NCI-H1417 treated with DMSO at 0.1 percent for 48 hours (cell line): ENCODE measurements at regions not wholly inside any gene's neighbourhood (a gene's known extent, or its start where the extent isn't known, plus 50 kb on each side); places are given as distances from the start of the nearest gene placed in this dataset.

ENCODE experiments used
- DNase-seq: peaks from one replicate; lab custom pipeline; 2025; lab: John Stamatoyannopoulos, UW

- DNase-seq = no peak
These were observed 594.8 kb upstream of the SEMA3D start for GRCh38 chr7:85781606-85782005.

- DNase-seq = no peak
These were observed 590.0 kb upstream of the SEMA3D start for GRCh38 chr7:85776691-85777345.

GRCh38 chr7:85775431-85775830, 588.6 kb upstream of the SEMA3D start:
- DNase-seq = no peak

- DNase-seq = no peak
These were observed 588.1 kb upstream of the SEMA3D start for GRCh38 chr7:85774986-85775385.

GRCh38 chr7:85773116-85773728, 586.4 kb upstream of the SEMA3D start:
- no peak for DNase-seq

GRCh38 chr7:85771516-85771915, 584.7 kb upstream of the SEMA3D start:
- DNase-seq = no peak

- no peak for DNase-seq
These were observed 583.5 kb upstream of the SEMA3D start for GRCh38 chr7:85770332-85770731.

GRCh38 chr7:85765698-85766298, 578.9 kb upstream of the SEMA3D start:
- DNase-seq = no peak

GRCh38 chr7:85764034-85764433, 577.2 kb upstream of the SEMA3D start:
- no peak for DNase-seq

- no peak for DNase-seq
These were observed 570.5 kb upstream of the SEMA3D start for GRCh38 chr7:85757348-85757747.

- DNase-seq = no peak
These were observed 563.6 kb upstream of the SEMA3D start for GRCh38 chr7:85750454-85750949.

- no peak for DNase-seq
These were observed 563.0 kb upstream of the SEMA3D start for GRCh38 chr7:85749696-85750453.

- DNase-seq = no peak
These were observed 562.0 kb upstream of the SEMA3D start for GRCh38 chr7:85748861-85749260.

- no peak for DNase-seq
These were observed 550.6 kb upstream of the SEMA3D start for GRCh38 chr7:85737426-85737825.

GRCh38 chr7:85736085-85736484, 549.2 kb upstream of the SEMA3D start:
- no peak for DNase-seq

GRCh38 chr7:85734823-85735222, 548.0 kb upstream of the SEMA3D start:
- no peak for DNase-seq

GRCh38 chr7:85733169-85733915, 546.5 kb upstream of the SEMA3D start:
- no peak for DNase-seq

GRCh38 chr7:85730012-85730411, 543.2 kb upstream of the SEMA3D start:
- DNase-seq = no peak

GRCh38 chr7:85725026-85725425, 538.2 kb upstream of the SEMA3D start:
- DNase-seq = no peak

GRCh38 chr7:85719981-85720953, 533.4 kb upstream of the SEMA3D start:
- no peak for DNase-seq

- no peak for DNase-seq
These were observed 529.5 kb upstream of the SEMA3D start for GRCh38 chr7:85716353-85716752.
